H1 (cell line): ENCODE measurements at regions not wholly inside any gene's neighbourhood (a gene's known extent, or its start where the extent isn't known, plus 50 kb on each side); places are given as distances from the start of the nearest gene placed in this dataset.
"Not testable (repeated sequence)": the region's sequence is repeated elsewhere in the genome, so short reads cannot be mapped to it uniquely, and the experiment has no call there.

Source experiments
- CTCF ChIA-PET: fragments of 300-600 bp; sonication (Branson Sonifier 250); formaldehyde crosslinking; loops from one replicate; lab custom pipeline; 2021; ENCODE audit not compliant: partially characterized antibody; lab: Charles Lee
- POLR2A ChIA-PET: fragments of 300-600 bp; sonication (Branson Sonifier 250); formaldehyde crosslinking; loops from one replicate; lab custom pipeline; 2021; ENCODE audit warnings: inconsistent platforms; ENCODE audit not compliant: partially characterized antibody; lab: Charles Lee
- DNase-seq, 2 experiments: peaks; one replicate each; pipeline versions ENCODE4 v3.0.0 to v3.0.0-alpha.2; 2010 to 2022; ENCODE audit warnings: low spot score in 2 of 2, low read depth in 1 of 2, mixed read lengths in 1 of 2
- FAIRE-seq: peaks from 2 replicates; lab custom pipeline; 2011; peaks lifted over from hg19 to GRCh38; lab: Jason Lieb, UNC
- H2AFZ ChIP-seq: 2 replicates; pipeline ENCODE4 v1.8.1; 2012; ENCODE audit warnings: low read length, inconsistent platforms
- H2AK5ac ChIP-seq: 2 replicates; pipeline ENCODE4 v1.6.1; 2013; ENCODE audit warnings: low read depth, low read length
- H2BK120ac ChIP-seq: replicated peaks from 2 replicates; pipeline ENCODE3; 2013; ENCODE audit warnings: low read depth, low read length, inconsistent platforms
- H2BK12ac ChIP-seq: 2 replicates; pipeline ENCODE4 v1.6.1; 2013; ENCODE audit warnings: low read depth, low read length
- H2BK15ac ChIP-seq: 2 replicates; pipeline ENCODE4 v1.6.1; 2013; ENCODE audit warnings: low read length
- H2BK20ac ChIP-seq: 2 replicates; pipeline ENCODE4 v1.6.1; 2013; ENCODE audit warnings: low read length
- H2BK5ac ChIP-seq: 2 replicates; pipeline ENCODE4 v1.6.1; 2013; ENCODE audit warnings: low read depth, low read length
- H3K14ac ChIP-seq: 2 replicates; pipeline ENCODE4 v1.6.1; 2013; ENCODE audit warnings: inconsistent platforms; ENCODE audit not compliant: insufficient read length
- H3K18ac ChIP-seq: 2 replicates; pipeline ENCODE4 v1.6.1; 2013; ENCODE audit warnings: low read length; ENCODE audit errors: extremely low read depth
- H3K23ac ChIP-seq: 2 replicates; pipeline ENCODE4 v1.6.1; 2013; ENCODE audit warnings: inconsistent platforms; ENCODE audit not compliant: insufficient read length
- H3K23me2 ChIP-seq: 2 replicates; pipeline ENCODE4 v1.6.1; 2013; ENCODE audit warnings: low read depth, low read length
- H3K27ac ChIP-seq: 2 replicates; pipeline ENCODE4 v1.6.1; 2011; ENCODE audit warnings: low read depth, low read length, inconsistent platforms
- H3K27me3 ChIP-seq, 4 experiments: replicated peaks in 1 of 4; 1 replicate in 1 of 4; 2 replicates in 3 of 4; pipeline versions ENCODE4 v1.6.1 to v1.8.1; 2011 to 2013; ENCODE audit warnings: low read length in 3 of 4, mild to moderate bottlenecking in 3 of 4, inconsistent platforms in 2 of 4, mixed read lengths in 2 of 4, moderate library complexity in 1 of 4; ENCODE audit not compliant: control insufficient read depth in 3 of 4, insufficient read depth in 3 of 4; ENCODE audit errors: extremely low read depth in 1 of 4
- H3K36me3 ChIP-seq, 4 experiments: 2 replicates each; pipeline versions ENCODE4 v1.6.1 to v1.8.1; 2011 to 2013; ENCODE audit warnings: mild to moderate bottlenecking in 4 of 4, low read length in 3 of 4, moderate library complexity in 2 of 4, control low read depth in 1 of 4, inconsistent platforms in 1 of 4; ENCODE audit not compliant: insufficient read depth in 4 of 4, control insufficient read depth in 2 of 4
- H3K4ac ChIP-seq: replicated peaks from 2 replicates; pipeline ENCODE3; 2013; ENCODE audit warnings: low read length, low read depth, mixed read lengths, inconsistent platforms; ENCODE audit not compliant: insufficient read length
- H3K4me1 ChIP-seq, 4 experiments: replicated peaks in 1 of 4; 1 replicate in 1 of 4; 2 replicates in 3 of 4; pipeline versions ENCODE4 v1.6.1 to v1.8.1; 2011 to 2013; ENCODE audit warnings: low read length in 3 of 4, inconsistent platforms in 2 of 4, mixed read lengths in 1 of 4; ENCODE audit not compliant: insufficient read depth in 4 of 4, control insufficient read depth in 3 of 4
- H3K4me2 ChIP-seq, 2 experiments: 2 replicates each; pipeline versions ENCODE4 v1.6.1 to v1.8.1; 2011 to 2013; ENCODE audit warnings: low read depth in 2 of 2, low read length in 2 of 2, control low read depth in 1 of 2, inconsistent platforms in 1 of 2, mild to moderate bottlenecking in 1 of 2; ENCODE audit not compliant: insufficient read depth in 1 of 2
- H3K4me3 ChIP-seq, 4 experiments: fragments of 200-600, 300-600 bp in 1 of 4; sonication (generic), shearing (Covaris generic), sonication (Bioruptor Twin) in 1 of 4; 2 replicates each; pipeline versions ENCODE4 v1.5.1 to v1.8.1; 2011 to 2016; ENCODE audit warnings: low read length in 4 of 4, low read depth in 3 of 4, control low read depth in 2 of 4, inconsistent platforms in 2 of 4, mild to moderate bottlenecking in 2 of 4, mixed read lengths in 1 of 4, moderate library complexity in 1 of 4; ENCODE audit not compliant: insufficient read depth in 2 of 4; ENCODE audit errors: extremely low read depth in 1 of 4
- H3K56ac ChIP-seq: replicated peaks from 2 replicates; pipeline ENCODE3; 2013; ENCODE audit warnings: low read depth, mild to moderate bottlenecking, mixed read lengths, low read length, inconsistent platforms; ENCODE audit not compliant: insufficient read length
- H3K79me1 ChIP-seq: 2 replicates; pipeline ENCODE4 v1.6.1; 2013; ENCODE audit warnings: low read depth, low read length, control low read depth
- H3K79me2 ChIP-seq, 2 experiments: 2 replicates each; pipeline versions ENCODE4 v1.6.1 to v1.8.1; 2012 to 2013; ENCODE audit warnings: low read length in 2 of 2, mild to moderate bottlenecking in 2 of 2, inconsistent platforms in 1 of 2; ENCODE audit not compliant: insufficient read depth in 2 of 2, control insufficient read depth in 1 of 2
- H3K9ac ChIP-seq, 4 experiments: replicated peaks in 1 of 4; 1 replicate in 1 of 4; 2 replicates in 3 of 4; pipeline versions ENCODE4 v1.6.1 to v1.8.1; 2011 to 2013; ENCODE audit warnings: low read depth in 3 of 4, low read length in 3 of 4, control low read depth in 2 of 4, mild to moderate bottlenecking in 2 of 4, moderate library complexity in 2 of 4, inconsistent platforms in 1 of 4; ENCODE audit errors: extremely low read depth in 1 of 4
- H3K9me3 ChIP-seq, 2 experiments: 2 replicates each; pipeline versions ENCODE4 v1.6.1 to v1.8.1; 2012 to 2013; ENCODE audit warnings: mild to moderate bottlenecking in 2 of 2, moderate library complexity in 2 of 2, control low read depth in 1 of 2, inconsistent platforms in 1 of 2, low read depth in 1 of 2, low read length in 1 of 2, mixed read lengths in 1 of 2; ENCODE audit not compliant: insufficient read depth in 2 of 2
- H4K20me1 ChIP-seq, 2 experiments: replicated peaks in 1 of 2; 2 replicates each; pipeline versions ENCODE3 to v1.8.1; 2011 to 2013; ENCODE audit warnings: inconsistent platforms in 2 of 2, low read length in 2 of 2, mild to moderate bottlenecking in 1 of 2; ENCODE audit not compliant: insufficient read depth in 2 of 2, control insufficient read depth in 1 of 2
- H4K5ac ChIP-seq: 2 replicates; pipeline ENCODE4 v1.6.1; 2013; ENCODE audit warnings: low read length, low read depth, mixed read lengths, inconsistent platforms; ENCODE audit not compliant: insufficient read length
- H4K8ac ChIP-seq: 2 replicates; pipeline ENCODE4 v1.8.0; 2013; ENCODE audit warnings: mild to moderate bottlenecking, moderate library complexity, low read length, inconsistent platforms; ENCODE audit not compliant: insufficient read depth; ENCODE audit errors: extremely low read depth
- H4K91ac ChIP-seq: replicated peaks from 2 replicates; pipeline ENCODE3; 2013; ENCODE audit warnings: low read length, mixed read lengths, inconsistent platforms; ENCODE audit not compliant: insufficient read length
- WGBS, 2 experiments: shearing (Covaris generic) in 1 of 2; methylation state at CpG; one replicate each; pipeline versions ENCODE4 v1.1.6 to v1.1.7; 2013 to 2015; ENCODE audit warnings: low lambda C conversion rate in 2 of 2, mixed read lengths in 2 of 2, inconsistent platforms in 1 of 2, low coverage in 1 of 2, missing lambda C conversion rate in 1 of 2; ENCODE audit not compliant: insufficient replicate concordance in 2 of 2, insufficient coverage in 1 of 2, insufficient read length in 1 of 2; ENCODE audit errors: extremely low coverage in 1 of 2, missing lambda C conversion rate in 1 of 2; 5-methylcytosine and 5-hydroxymethylcytosine counted together

DNA sequence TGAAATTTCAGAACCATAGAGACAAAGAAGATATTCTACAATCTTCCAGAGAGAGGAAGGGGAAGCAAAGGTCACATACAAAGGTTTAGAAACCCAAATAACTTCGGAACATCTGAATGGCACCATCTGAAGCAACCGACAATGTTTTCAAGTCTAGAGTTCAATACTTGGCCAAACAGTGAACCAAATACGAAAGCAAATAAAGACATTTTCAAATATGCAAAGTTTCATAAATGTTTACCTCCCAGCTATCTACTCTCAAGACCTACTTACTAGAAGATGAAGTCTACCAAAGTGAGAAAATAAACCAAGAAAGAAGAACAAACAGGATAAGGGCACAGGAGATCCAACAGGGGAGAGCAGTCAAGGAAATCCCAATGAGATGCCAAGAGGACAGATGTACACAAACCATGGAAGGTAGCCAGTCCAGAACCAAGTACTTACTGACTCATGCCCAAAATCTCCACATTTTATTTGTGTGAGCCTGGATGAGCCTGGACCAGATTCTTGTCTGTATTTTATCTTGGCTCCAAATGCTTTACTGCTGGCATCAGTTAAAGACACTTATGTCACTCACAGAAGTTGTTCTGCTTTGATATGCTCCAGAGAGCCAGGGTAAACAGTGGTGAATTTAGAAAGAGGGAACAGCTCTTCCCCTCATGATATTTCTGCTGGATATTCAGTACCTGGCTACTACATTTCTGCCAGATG is 173.3 kb downstream of the AVL9 start:
- WGBS, 2 experiments = 100% methylated on average over 3 of the region's 3 CpGs; no CpG with 5 or more reads in 1 of the 2 experiments
- H3K4me2 ChIP-seq, H3K4ac ChIP-seq, H2BK12ac ChIP-seq, H3K79me2 ChIP-seq, H3K36me3 ChIP-seq, H2BK15ac ChIP-seq, H2BK5ac ChIP-seq, H2AFZ ChIP-seq, H3K23me2 ChIP-seq, H3K4me3 ChIP-seq, H4K8ac ChIP-seq, H3K79me1 ChIP-seq, H4K91ac ChIP-seq, FAIRE-seq, H3K23ac ChIP-seq, H3K9me3 ChIP-seq, H3K27me3 ChIP-seq, H3K14ac ChIP-seq, H4K20me1 ChIP-seq, H2BK20ac ChIP-seq, H2BK120ac ChIP-seq, H3K9ac ChIP-seq, H3K56ac ChIP-seq, CTCF ChIA-PET, DNase-seq, H3K27ac ChIP-seq, H3K4me1 ChIP-seq, H4K5ac ChIP-seq, H3K18ac ChIP-seq, H2AK5ac ChIP-seq: not testable (repeated sequence)
- POLR2A ChIA-PET = interaction anchor here (0.6 kb wide), 1 partner anchor 59 kb away, joined by 3 read pairs; no protein-coding TSS in a partner anchor

DNA sequence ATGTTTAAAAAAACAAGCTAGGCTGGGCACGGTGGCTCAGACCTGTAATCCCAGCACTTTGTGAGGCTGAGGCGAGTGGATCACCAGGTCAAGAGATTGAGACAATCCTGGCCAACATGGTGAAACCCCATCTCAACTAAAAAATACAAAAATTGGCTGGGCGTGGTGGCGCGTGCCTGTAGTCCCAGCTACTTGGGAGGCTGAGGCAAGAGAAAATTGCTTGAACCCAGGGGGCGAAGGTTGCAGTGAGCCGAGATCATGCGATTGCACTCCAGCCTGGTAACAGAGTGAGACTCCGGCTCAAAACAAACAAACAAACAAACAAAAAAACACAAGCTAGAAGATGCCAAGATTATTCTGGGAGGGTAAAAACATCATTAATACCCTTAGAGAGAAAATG is 172.3 kb downstream of the AVL9 start:
- H3K9me3 ChIP-seq, H2AFZ ChIP-seq, H3K36me3 ChIP-seq, H3K14ac ChIP-seq, CTCF ChIA-PET, H3K4me3 ChIP-seq, H2BK12ac ChIP-seq, H3K56ac ChIP-seq, H3K18ac ChIP-seq, H2BK15ac ChIP-seq, H2BK120ac ChIP-seq, H2AK5ac ChIP-seq, H3K79me1 ChIP-seq, FAIRE-seq, H3K4me1 ChIP-seq, H4K91ac ChIP-seq, H4K8ac ChIP-seq, H3K27ac ChIP-seq, H2BK20ac ChIP-seq, H3K23ac ChIP-seq, H3K79me2 ChIP-seq, H4K20me1 ChIP-seq, H4K5ac ChIP-seq, H3K4ac ChIP-seq, H3K27me3 ChIP-seq, H2BK5ac ChIP-seq, H3K23me2 ChIP-seq, H3K4me2 ChIP-seq, H3K9ac ChIP-seq, DNase-seq: not testable (repeated sequence)
- POLR2A ChIA-PET = interaction anchor here (0.6 kb wide), 1 partner anchor 60 kb away, joined by 3 read pairs; no protein-coding TSS in a partner anchor
- WGBS, 2 experiments = 97% methylated on average over 9 of the region's 9 CpGs; no CpG with 5 or more reads in 1 of the 2 experiments
